ENCODE measurements at regions not wholly inside any gene's neighbourhood (a gene's known extent, or its start where the extent isn't known, plus 50 kb on each side); places are given as distances from the start of the nearest gene placed in this dataset.
"Not testable (repeated sequence)": the region's sequence is repeated elsewhere in the genome, so short reads cannot be mapped to it uniquely, and the experiment has no call there.

- not testable (repeated sequence) for TF ChIP-seq CTCF (IDR thresholded peaks at IDR 0.05; ENCODE audit: low read depth, low read length, missing input control); REST (IDR thresholded peaks at IDR 0.05); HNF4G (IDR thresholded peaks at IDR 0.05); ZBTB33 (IDR thresholded peaks at IDR 0.05); ATF3 (IDR thresholded peaks at IDR 0.05); MAX (IDR thresholded peaks at IDR 0.05); GABPA (IDR thresholded peaks at IDR 0.05 in 1 of 2, conservative IDR thresholded peaks at IDR 0.05 in 1 of 2); SP1 (IDR thresholded peaks at IDR 0.05); YY1 (IDR thresholded peaks at IDR 0.05); TAF1 (conservative IDR thresholded peaks at IDR 0.05); EGR1 (IDR thresholded peaks at IDR 0.05; ENCODE audit: low read depth in 2 of 2); RAD21 (IDR thresholded peaks at IDR 0.05); FOXA1 (IDR thresholded peaks at IDR 0.05)
Observed at GRCh38 chr2:87693882-87694281, 54.0 kb upstream of the PLGLB2 start.
